ENCODE measurements at regions not wholly inside any gene's neighbourhood (a gene's known extent, or its start where the extent isn't known, plus 50 kb on each side); places are given as distances from the start of the nearest gene placed in this dataset.

DNA sequence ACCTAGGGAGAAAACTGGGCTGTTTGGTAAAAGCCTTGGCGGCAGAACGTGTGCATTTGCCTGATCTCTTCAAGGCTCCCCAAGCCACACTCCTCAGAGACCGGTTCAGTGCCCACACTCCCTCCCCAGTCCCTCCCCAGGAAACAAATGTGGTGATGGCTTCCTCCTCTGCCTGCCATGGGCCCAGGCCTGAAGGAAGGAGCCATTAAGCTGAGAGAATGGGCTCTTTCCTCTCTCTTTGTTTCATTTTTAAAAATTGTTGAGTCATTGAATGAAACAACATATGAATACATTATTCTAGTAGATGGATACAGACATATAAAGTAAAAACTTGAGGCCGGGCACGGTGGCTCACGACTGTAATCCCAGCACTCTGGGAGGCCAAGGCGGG is 50.6 kb upstream of the YWHAQ start:
- no peak for DNase-seq

DNA sequence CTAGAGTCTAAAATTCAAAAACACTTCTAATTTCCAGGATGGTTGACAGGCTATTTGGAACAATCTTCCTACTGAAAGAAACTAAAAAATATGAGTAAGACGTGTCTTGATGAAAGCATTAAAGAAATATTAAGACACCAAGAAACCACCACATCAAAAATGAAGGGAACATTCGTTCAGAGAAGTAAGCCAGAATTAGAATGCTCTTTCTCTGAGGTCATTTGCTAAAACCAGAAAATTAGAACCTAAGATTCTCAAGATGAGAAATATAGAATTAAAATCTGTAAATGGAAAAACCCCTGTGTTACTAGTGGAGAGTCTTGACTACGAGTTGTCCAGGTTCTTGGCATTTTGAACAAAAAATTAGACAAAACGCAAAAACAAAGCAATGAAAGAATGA is 54.8 kb upstream of the YWHAQ start:
- no peak for DNase-seq

DNA sequence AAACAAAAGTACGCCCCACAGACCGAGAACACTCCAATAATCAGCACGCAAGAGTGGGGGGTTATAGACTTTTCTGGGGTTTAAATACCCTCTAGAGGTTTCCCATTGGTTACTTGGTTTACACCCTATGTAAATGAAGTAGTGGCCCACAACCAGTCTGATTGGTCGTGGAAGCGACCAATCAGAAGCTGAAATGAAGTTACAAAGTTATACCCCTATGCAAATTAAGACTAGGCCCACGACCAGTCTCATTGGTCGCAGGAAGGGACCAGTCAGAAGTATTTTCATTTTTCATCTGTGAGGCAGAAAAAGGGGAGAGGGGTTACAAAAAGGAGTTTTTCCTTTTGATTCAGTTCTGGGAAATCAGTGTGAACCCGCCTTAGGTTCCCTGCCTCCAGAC is 55.3 kb upstream of the YWHAQ start:
- no peak for DNase-seq

DNA sequence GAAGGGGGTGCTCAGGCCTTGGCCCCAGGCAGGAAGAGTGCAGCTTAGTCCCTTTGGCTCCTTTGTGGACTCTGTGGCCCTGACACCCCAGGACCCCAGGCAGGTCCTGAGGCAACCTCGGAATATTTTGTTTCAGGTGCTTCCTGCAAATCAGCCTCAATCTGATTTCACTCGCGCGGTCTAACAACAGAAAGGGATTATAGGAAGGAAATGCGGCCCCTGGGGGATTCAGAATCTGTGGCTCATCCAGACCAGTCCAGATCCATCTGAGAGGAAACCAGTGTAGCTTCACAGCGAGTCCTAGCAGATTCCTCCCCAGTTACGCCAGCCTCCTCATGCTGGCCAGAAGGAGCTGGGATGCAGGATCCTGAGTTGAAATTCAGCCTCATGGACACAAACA is 59.5 kb upstream of the YWHAQ start:
- DNase-seq = no peak

DNA sequence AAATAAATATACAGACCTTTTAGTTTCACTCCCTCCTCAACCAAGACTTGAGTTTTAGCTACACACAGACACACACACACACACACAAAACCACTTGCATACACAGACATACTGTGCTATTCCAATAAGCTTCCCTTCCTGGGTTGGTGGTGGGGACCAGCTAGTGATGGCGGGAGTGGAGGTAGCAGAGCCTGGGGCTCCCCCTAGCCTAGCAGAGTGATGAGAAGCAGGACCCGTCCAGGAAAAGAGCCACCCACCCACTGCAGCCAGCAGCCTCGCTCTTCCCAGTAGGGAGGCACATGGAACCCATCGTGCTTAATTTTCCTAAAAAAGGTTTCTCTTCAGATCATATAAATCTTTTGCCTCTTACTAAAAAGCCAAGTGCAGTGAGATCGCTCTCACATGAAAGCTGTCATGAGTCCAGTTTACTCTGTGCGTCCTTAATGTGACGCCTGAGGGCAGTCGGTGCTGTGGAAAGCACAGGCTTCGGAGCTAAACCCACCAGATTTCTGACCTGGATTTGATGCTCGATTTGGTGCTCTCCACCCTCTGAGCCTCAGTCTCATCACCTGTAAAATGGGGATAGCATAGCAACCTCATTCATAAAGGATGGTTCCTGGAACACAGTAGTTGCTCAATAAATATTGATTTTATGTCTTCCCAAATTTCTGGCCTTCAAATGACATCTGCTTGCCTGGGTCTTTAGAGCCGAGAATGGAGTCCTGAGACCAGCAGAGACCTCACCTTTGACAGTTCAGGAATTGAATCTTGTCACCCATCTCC is 60.1 kb upstream of the YWHAQ start:
- DNase-seq = no peak

DNA sequence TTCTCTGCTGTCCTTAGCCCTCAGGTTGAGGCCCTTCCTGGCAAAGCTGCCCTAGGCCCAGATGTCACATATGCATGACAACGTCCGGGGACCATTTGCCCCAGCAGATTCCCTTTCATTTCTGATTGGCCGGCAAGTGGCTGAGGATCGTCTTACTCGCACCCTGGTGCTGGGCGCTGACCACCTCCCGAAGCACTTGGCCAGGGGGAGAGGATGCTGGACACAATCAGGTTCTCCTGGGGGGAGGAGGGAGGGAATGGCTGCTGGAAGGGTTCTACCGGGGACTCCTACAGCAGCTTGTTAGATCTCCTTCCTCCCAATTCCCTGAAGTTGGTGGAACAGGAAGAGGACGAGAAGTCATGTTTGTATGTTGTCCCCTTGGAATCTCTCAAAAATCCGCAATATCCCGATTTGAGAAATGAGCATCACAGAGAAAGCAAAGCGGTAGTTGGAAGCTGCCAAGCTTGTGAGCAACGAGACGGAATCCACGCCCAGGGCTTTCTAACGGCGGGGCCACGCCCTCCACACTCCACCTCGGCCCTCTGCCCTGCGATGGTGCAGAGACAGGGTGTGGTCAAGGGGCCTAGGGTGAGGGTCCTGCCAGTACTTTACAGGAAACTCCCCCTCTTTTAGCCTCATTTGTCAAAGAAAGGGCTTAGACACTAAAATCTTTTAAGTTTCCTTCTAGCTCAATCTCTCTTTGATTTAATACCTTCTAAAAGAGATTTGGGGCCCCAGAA is 61.8 kb upstream of the YWHAQ start:
- no peak for DNase-seq

DNA sequence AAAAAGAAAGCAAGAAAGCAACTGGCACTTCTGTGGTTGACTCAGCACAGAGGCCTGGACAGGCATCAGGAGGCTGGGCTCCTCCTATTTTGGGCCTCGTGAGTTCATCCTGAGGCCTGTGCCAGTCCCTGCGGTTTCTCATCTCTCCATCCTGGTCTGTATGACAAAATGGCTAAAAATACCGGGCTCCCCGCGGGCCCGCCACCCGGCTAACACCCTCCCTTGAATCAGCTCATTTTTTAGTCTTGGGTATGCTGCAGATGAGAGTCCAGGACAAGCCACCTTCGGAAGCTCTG is 62.3 kb upstream of the YWHAQ start:
- DNase-seq = no peak

DNA sequence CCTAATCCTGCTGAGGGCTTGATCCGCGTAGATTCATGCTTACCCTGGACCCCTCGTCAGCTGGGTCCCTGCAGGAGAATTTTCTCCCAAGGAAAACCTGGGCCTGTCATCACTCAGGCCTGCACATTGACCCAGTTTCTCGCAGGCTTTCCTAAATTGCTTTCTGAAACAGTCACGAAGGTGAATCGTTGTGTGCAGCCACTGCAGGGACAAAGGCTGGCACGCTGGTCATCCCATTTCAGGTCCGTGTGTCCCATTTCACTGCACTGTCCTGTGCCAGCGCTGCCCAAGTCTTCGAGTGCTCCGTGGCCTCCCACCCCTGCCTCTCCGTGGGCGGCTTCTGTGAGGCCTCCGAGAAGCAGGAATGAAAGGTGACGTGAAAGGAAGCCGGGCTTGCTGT is 62.8 kb upstream of the YWHAQ start:
- no peak for DNase-seq

DNA sequence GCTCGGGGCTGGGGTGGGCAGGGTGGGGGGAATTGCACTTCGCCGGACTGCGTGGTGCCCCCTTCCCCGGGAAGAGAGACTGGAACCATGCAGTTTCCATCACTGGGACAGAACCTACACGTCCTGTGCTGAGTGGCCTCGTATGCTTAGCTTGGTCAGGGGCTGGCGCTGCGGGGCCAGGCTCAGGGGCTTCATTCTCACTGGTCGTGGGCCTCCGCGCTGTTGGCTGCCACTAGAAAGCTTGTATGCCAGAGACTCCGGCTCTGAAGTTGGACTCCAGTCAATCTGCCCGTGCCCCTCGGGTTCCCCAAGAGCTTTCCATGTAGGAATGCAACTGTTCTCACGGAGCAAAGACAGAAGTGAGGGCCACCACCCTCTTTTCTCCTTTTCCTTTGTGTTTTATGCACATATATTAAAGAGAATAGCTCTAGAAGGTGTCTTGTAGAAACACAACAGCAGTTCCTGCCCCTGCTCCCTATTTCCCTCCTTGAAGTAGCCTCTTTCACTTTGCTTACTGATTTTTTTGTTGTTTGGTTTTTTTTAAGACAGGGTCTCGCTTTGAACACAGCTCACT is 64.0 kb upstream of the YWHAQ start:
- DNase-seq = no peak

DNA sequence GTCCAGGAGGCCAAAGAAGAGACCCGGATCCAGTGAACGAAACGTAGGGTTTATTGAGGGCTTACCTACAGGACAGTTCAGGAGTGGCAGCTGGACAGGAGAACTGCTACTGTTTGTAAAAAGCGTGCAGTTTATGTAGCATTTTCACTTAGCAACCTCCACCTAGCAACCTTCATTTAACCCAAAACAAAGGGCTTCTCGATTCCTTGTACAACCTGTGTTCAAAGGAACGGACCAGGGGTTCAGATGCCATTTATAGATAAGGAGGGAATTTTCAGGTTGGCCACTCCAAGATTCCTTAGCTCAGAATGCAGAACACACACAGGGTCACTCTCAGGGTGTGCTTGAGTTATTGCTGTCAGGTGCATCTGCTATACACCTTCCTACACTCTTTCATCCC is 65.1 kb upstream of the YWHAQ start:
- no peak for DNase-seq

DNA sequence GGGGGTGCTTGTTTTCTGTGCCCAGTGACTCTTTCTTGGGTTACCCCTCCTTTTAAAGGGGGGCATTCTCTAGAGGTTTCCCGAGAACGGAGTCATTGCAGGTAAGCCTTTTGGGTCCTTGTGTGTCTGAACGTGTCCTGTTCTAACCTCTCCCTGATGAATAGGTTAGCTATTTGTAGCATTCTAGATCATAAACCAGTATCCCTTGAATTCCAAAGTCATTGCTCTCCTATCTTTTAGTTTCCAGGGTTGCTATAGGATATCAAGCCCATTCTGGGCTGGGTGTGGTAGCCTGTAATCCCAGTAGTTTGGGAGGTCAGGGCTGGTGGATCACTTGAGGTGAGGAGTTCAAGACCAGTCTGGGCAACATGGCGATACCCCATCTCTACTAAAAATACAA is 65.9 kb upstream of the YWHAQ start:
- DNase-seq = no peak

DNA sequence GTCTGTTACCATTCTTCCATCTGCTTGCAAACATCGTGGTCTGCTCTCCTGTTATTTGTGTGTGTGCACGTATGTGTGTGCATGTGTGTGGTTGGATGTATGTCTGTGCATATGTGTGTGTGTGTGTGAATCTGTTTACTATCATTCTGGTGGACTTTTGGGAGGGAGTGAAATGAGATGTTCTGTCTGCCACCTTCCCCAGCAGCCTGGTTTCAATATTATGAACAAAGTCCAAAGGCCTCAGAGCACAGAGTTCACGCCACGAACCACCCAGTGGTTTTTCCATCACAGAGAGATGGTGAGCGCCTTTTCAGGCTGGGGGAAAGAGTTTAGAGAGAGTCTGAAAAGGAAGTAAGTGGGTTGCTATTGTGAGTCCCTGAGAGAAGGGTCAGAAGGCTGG is 67.1 kb upstream of the YWHAQ start:
- DNase-seq = no peak

DNA sequence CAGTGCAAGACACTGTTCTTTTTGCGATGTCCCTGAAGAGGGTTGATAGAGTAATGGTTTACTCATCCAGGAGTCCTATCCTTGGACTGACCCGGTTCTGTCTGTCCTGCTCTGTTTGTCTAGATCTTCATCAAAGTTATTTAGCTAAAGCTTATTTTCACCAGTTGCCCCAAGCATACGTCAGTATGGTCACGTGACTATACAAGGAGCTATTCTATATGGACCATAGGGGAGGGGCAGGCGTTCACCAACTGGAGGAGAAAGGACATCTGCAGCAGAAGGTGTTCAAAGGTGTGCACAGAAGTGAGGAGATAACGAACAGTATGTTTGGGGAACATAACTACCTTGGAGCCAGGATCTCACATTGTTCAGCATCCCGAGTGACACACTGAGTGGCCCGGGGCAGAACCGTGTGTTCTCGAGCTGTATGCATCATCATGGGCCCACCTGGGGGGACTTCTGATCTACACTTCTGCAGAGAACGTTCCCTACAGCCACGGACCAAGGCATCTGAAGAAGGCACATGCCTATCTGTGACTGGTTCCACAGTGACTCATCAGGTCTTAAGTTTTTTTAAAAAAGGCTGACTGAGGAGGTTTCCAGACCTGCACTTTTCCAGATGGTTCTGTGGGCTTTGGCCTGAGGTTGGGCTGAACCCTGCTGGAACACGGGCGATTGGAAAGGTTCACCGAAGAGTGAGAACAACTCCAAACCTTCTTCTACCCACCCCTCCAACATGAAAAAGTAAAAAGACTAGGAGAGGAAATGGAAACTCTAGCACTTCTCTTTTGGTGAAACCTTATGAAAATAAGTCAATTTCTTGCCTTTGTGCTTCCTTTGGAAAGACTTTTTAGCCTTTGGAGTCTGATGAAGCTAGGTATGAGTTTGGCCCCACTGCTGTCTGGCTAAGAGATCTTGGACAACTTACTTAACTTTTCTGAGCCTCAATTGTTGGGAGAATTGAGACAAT is 68.6 kb upstream of the YWHAQ start:
- DNase-seq = no peak

DNA sequence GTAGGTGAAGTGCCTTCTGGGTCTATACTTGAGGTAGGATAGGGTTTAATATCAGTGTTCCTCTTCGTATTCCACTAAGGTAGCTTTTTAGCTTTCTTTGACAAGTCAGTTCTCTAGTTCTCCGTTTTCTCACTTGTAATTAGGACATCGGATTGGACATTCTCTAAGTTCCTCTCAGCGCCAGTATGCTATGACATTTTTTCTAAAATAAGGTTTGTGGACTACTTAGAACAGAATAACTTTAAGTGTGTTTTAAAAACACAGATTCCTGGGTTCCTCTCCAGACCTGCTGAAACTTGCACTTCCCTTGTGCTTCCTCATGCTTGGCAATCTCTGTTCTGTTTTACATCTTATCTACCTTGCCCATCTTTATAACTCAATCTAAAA is 69.3 kb upstream of the YWHAQ start:
- DNase-seq = no peak

DNA sequence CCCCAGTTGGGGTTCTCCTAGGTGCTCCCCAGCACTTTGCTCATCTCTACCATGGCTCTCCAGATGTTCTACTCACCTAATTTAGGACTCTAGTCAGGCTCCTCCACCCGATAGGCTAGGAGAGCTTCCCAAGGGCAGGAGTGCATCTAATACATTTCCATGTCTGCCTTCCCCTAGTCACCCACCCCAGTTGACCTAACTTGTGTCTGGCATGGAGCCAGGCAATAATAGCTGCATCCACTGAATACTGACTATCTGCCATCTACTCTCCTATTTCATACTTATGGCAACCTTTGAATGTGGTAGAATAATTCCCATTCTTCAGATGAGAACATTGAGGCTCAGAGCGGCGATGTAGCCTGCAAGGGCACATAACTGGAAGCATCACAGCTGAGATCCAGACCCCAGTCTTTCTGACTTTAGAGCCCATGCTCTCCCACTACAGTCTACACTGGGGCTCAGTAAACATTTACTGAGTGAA is 71.8 kb upstream of the YWHAQ start:
- DNase-seq = peak; percentile 54

DNA sequence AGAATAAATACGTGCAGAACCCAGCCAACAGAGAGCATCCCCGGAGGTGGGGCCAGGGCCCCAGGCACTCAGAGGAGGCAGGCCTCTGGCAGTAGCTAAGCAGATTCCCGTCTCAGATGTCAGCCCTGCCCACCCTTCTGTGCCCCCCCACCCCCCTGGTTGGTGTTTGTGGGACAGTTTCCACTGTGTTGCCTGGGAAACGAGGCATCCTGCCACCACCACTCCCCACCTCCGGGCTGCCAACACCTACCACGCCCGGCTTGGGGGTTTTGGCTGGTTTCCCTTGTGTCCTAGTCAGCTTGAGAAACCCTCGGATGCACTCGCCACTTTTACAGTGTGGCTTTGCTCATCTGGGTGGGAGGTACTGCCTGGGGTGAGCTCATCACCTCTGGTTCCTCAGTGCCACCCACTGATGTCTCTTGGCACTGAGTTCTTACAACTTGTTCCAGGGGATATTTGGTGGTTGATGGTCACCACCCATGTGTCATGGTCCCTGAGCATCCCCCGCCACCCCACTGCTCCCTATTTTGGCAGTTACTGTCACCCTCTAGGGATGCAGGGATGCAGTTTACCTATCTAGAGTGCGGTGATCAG is 72.4 kb upstream of the YWHAQ start:
- peak; percentile 90 for DNase-seq

DNA sequence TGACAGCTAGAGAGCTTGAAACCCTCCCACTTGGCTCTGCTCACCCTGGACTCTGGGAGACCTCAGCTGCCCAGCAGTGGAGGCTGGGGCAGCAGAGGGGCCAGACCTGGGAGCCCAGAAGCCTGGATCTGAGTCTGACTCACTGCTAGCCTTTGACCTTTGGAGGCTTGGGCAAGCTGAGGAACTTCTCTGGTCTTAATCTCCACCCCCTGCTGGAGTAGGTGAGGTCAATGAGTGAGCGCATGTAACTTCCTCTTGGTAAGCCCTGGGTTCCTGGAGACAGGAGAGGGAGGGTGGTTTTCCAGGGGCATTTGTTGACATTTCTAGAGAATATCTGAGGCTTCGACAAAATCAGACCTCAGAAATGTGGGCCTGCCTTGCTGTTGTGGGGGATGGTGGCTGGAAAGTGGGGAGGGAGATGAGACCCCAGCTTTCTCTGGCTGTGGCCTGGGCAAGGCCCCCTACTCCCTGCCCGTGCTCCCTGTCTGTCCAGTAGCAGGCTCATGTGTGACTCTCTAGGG is 73.0 kb upstream of the YWHAQ start:
- no peak for DNase-seq

DNA sequence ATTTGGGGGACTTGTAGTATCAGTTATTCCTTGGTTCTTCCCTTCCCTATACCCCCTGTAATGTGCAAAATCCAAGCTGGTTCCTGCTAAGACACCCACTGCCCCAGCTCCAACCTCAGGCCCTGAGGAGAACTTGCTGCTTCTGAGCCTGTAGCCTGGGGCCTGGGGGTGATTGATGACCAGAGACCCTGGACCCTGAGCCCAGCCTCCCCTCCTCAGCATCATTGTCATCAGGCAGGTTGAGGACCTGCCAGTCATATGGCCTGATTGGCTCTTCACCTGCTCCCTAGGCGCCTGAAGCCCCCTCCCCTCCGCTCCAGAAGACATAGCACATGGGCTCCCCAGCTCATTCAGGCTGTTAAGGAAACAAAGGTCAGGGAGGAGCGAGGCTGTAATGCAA is 73.8 kb upstream of the YWHAQ start:
- no peak for DNase-seq

DNA sequence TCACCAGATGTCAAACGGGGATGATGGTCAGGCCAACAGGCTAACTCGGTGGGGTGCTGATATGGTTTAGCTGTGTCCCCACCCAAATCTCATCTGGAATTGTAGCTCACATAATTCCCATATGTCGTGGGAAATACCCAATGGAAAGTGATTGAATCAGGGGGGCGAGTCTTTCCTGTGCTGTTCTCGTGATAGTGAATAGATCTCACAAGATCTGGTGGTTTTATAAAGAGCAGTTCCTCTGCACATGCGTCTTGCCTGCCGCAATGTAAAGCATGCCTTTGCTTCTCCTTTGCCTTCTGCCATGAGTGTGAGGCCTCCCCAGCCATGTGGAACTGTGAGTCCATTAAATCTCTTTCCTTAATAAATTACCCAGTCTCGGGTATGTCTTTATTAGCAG is 74.4 kb upstream of the YWHAQ start:
- DNase-seq = no peak

DNA sequence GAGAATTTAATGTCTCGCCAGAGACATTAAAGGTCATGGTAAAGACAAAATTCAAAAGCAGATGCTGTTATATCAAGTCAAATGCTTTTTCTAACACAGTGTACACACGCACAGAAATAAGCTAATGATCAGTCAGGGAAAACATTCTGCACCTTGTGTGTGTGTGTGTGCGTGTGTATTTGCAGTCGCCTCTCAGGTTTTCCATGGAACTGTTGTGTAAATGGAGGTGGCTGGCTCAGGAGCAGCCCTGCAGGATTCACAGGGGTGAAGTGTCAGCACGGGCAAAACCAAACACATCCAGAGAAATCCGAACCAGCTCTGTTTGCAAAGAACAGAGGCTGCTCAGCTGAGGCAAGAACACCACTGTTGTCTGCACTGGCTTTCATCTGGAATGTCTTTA is 76.2 kb upstream of the YWHAQ start:
- peak; percentile 44 for DNase-seq

DNA sequence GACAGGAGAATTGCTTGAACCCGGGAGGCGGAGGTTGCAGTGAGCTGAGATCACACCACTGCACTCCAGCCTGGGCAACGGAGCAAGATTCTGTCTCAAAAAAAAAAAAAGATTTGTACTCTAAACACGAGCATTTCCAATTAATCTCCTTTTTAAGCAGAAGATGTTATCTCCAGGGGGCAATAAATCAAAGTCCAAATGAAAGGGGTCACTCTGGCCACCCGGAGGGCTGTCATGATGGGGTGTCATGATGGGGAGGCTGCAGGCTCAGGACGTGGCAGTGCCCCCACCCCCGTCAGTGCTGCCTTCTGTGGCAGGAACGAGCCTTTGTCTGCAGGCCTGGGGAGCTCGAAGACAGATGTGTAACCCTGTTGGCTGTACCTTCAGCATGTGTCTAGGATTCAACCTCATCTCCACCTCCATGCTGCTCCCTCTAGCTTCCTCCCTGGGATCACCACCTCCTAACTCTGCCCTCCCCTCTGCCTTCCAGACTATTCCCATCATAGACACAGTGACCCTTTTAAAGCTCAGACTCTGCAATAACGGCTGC is 76.9 kb upstream of the YWHAQ start:
- no peak for DNase-seq

Data from NCI-H2171 treated with DMSO at 0.1 percent for 48 hours (cell line).